Stimulated activated CD8-positive, alpha-beta memory T cell treated with anti-CD3 and anti-CD28 coated beads, Interleukin-15, amount 100 ng/mL, for 4 hours (primary cell): ENCODE measurements at regions not wholly inside any gene's neighbourhood (a gene's known extent, or its start where the extent isn't known, plus 50 kb on each side); places are given as distances from the start of the nearest gene placed in this dataset.

ENCODE experiments used
- DNase-seq, 2 donors: peaks; one replicate each; pipeline ENCODE4 v3.0.0-alpha.2; 2020; ENCODE audit warnings: low read depth in 2 of 2

GRCh38 chr17:79314617-79315357, 240.2 kb downstream of the ENGASE start:
- DNase-seq: no peak

GRCh38 chr17:79311373-79311772, 236.7 kb downstream of the ENGASE start:
- DNase-seq: no peak

GRCh38 chr17:79306424-79307318, 232.0 kb downstream of the ENGASE start:
- no peak for DNase-seq

GRCh38 chr17:79305768-79306423, 231.3 kb downstream of the ENGASE start:
- no peak for DNase-seq

GRCh38 chr17:79305376-79305767, 230.7 kb downstream of the ENGASE start:
- no peak for DNase-seq

- DNase-seq: no peak
These were observed 230.3 kb downstream of the ENGASE start for GRCh38 chr17:79304884-79305283.

- no peak for DNase-seq
These were observed 229.1 kb downstream of the ENGASE start for GRCh38 chr17:79303641-79304205.

GRCh38 chr17:79301469-79301868, 226.8 kb downstream of the ENGASE start:
- DNase-seq: no peak

GRCh38 chr17:79299349-79299748, 224.7 kb downstream of the ENGASE start:
- DNase-seq: no peak

GRCh38 chr17:79298799-79299198, 224.2 kb downstream of the ENGASE start:
- no peak for DNase-seq

GRCh38 chr17:79296243-79296642, 221.6 kb downstream of the ENGASE start:
- no peak for DNase-seq

GRCh38 chr17:79295307-79295706, 220.7 kb downstream of the ENGASE start:
- DNase-seq: no peak

- no peak for DNase-seq
These were observed 219.9 kb downstream of the ENGASE start for GRCh38 chr17:79294459-79295071.

GRCh38 chr17:79292501-79292900, 217.9 kb downstream of the ENGASE start:
- no peak for DNase-seq

GRCh38 chr17:79291391-79291790, 216.8 kb downstream of the ENGASE start:
- DNase-seq: no peak

GRCh38 chr17:79290726-79291125, 216.1 kb downstream of the ENGASE start:
- no peak for DNase-seq

GRCh38 chr17:79288950-79289349, 214.3 kb downstream of the ENGASE start:
- DNase-seq: no peak

GRCh38 chr17:79286440-79286839, 211.8 kb downstream of the ENGASE start:
- DNase-seq: no peak

GRCh38 chr17:79285973-79286372, 211.3 kb downstream of the ENGASE start:
- no peak for DNase-seq

GRCh38 chr17:79282294-79282693, 207.7 kb downstream of the ENGASE start:
- no peak for DNase-seq

- DNase-seq: no peak
These were observed 207.2 kb downstream of the ENGASE start for GRCh38 chr17:79281803-79282202.
